Ovary (tissue), 3 donors: ENCODE measurements at regions not wholly inside any gene's neighbourhood (a gene's known extent, or its start where the extent isn't known, plus 50 kb on each side); places are given as distances from the start of the nearest gene placed in this dataset.

ENCODE experiments used
- CTCF ChIP-seq, 3 donors: fragments of 450-650 bp in 2 of 3; fragments of 200-600 bp in 1 of 3; IDR thresholded peaks; one replicate each; pipeline versions ENCODE4 v1.5.1 to v1.8.0; 2016 to 2022; ENCODE audit warnings: antibody characterized with exemption in 3 of 3, mild to moderate bottlenecking in 1 of 3
- EP300 ChIP-seq: sonication (generic); formaldehyde crosslinking; IDR thresholded peaks from one replicate; pipeline ENCODE4 v1.6.1; 2017; ENCODE audit warnings: antibody characterized with exemption
- POLR2A ChIP-seq: fragments of 450-650 bp; IDR thresholded peaks from one replicate; pipeline ENCODE4 v1.6.1; 2017; ENCODE audit warnings: antibody characterized with exemption, mild to moderate bottlenecking, moderate library complexity
- donor health status: DM: no; HTN: no; CAD: no.

DNA sequence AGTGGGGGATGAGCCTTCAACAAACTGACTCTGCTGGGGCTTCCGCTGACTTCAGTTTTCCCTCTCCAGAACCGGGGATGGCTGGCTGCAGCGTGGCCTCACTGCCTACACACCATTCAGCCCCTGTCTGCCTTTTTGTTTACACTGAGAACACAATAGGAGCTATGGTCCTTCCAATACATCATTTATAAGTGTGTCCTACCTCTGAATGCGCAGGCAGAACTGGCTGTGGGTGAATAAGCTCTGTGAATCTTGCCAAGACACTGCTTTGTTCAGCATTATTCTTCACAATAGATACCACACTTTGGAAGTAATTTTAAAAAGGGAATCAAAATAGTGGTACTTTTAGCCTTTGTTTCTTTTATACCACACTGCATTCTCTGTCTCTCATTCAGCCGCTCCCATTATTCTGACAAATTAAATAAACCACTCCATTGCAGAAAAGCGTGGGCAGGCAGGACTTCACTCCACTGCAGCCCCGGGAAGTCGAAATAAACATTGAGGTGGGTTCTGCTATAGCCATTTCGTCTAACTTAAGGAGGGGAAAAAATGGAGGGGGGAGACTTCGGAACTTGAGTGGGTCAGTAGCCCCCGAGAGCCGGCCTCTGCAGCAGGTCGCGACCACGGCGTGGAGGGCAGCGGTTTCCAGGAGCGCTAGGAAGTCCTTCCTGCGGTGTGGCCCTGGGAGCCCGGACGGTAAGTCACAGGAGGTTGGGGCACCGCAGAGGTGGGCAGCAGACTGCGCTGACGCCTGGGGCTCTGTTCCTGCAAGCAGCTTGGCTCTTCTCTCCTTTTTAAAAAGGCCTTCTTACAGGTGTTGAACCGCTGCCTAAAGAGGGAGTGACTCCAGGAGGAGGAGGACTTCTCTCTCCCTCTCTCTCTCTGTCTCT lies 94.8 kb upstream of the SOX1 start:
- TF ChIP-seq CTCF (IDR thresholded peaks at IDR 0.05) (no peak), POLR2A (no peak), EP300 (no peak)
